Kidney (tissue), 10 donors: ENCODE measurements at regions not wholly inside any gene's neighbourhood (a gene's known extent, or its start where the extent isn't known, plus 50 kb on each side); places are given as distances from the start of the nearest gene placed in this dataset.
"Not testable (repeated sequence)": the region's sequence is repeated elsewhere in the genome, so short reads cannot be mapped to it uniquely, and the experiment has no call there.

ENCODE experiments used
- DNase-seq, 5 donors: peaks; one replicate each; pipeline ENCODE4 v3.0.0-alpha.2; 2013 to 2020
- FAIRE-seq: peaks from 2 replicates; lab custom pipeline; 2012; peaks lifted over from hg19 to GRCh38; lab: Jason Lieb, UNC
- H3K27ac ChIP-seq, 2 donors: one replicate each; pipeline ENCODE4 v1.7.0; 2013; ENCODE audit warnings: low read depth in 2 of 2, low read length in 2 of 2, inconsistent platforms in 1 of 2
- H3K27me3 ChIP-seq: one replicate; pipeline ENCODE4 v1.7.1; 2013; ENCODE audit warnings: low read length, inconsistent platforms; ENCODE audit not compliant: control insufficient read depth, insufficient read depth
- H3K36me3 ChIP-seq, 3 donors: one replicate each; pipeline versions ENCODE4 v1.7.0 to v1.7.1; 2013; ENCODE audit warnings: low read length in 3 of 3, control low read depth in 1 of 3, inconsistent platforms in 1 of 3; ENCODE audit not compliant: insufficient read depth in 3 of 3, control insufficient read depth in 2 of 3
- H3K4me1 ChIP-seq, 3 donors: one replicate each; pipeline versions ENCODE4 v1.7.0 to v1.7.1; 2013; ENCODE audit warnings: low read length in 3 of 3, inconsistent platforms in 1 of 3, low read depth in 1 of 3; ENCODE audit not compliant: control insufficient read depth in 2 of 3, insufficient read depth in 2 of 3
- H3K4me3 ChIP-seq, 3 donors: one replicate each; pipeline versions ENCODE4 v1.7.0 to v1.8.1; 2013; ENCODE audit warnings: low read length in 3 of 3, control low read depth in 1 of 3, inconsistent platforms in 1 of 3
- H3K9ac ChIP-seq, 3 donors: one replicate each; pipeline versions ENCODE4 v1.7.0 to v1.7.1; 2013; ENCODE audit warnings: low read length in 3 of 3, control low read depth in 1 of 3, inconsistent platforms in 1 of 3
- H3K9me3 ChIP-seq, 3 donors: one replicate each; pipeline versions ENCODE4 v1.7.0 to v1.7.1; 2013; ENCODE audit warnings: low read length in 3 of 3, control low read depth in 1 of 3, inconsistent platforms in 1 of 3; ENCODE audit not compliant: control insufficient read depth in 2 of 3, insufficient read depth in 1 of 3
- intact Hi-C: fragments of 100-400 bp; cut with DNase I; formaldehyde crosslinking; loops from one replicate; pipeline ENCODE4 v1.11.1; 2022
- donor health status: control.
- donor health status: control.
- donor health status: DM: yes; HTN: yes; CAD: no.
- donor health status: Normal renal cell carcinoma (clear cell type).

DNA sequence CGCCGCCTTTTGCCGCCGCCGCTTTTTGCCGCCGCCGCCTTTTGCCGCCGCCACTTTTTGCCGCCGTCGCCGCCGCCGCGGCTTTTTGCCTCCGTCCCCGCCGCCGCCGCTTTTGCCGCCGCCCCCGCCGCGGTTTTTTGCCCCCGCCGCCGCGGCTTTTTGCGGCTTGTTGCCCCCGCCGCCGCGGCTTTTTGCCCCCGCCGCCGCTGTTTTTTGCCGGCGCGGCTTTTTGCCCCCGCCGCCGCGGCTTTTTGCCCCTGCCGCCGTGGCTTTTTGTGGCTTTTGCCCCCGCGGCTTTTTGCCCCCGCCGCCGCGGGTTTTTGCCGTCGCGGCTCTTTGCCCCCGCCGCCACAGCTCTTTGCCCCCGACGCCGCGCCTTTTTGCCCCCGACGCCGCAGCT lies 311.1 kb downstream of the TP53TG3F start:
- H3K9me3 ChIP-seq, H3K27me3 ChIP-seq, H3K36me3 ChIP-seq, H3K4me3 ChIP-seq, H3K9ac ChIP-seq, H3K4me1 ChIP-seq, FAIRE-seq, intact Hi-C loops, H3K27ac ChIP-seq: not testable (repeated sequence)
- DNase-seq, result peak in 1 of 5 donors; percentile 32

DNA sequence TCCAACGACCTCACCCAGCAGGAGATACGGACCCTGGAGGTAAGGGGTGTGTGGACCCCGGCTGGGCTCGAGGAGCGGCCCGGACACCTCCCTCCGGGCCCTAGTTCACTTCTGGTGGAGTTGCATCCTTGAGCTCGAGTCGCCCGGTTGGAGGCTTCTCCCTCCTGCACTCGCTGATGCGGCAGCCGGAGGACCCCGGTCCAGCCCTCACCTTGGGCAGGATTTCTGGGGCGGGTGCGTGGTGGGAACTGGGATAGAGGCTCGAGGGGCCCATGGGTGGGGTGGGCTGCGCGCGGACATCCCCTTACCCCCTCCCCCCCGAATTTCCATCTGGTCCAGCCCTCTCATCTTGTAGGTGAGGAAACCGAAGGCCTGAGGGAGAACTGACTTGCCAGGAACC lies 311.8 kb downstream of the TP53TG3F start:
- FAIRE-seq, H3K9me3 ChIP-seq, H3K4me3 ChIP-seq, H3K36me3 ChIP-seq, H3K4me1 ChIP-seq, intact Hi-C loops, H3K27ac ChIP-seq, H3K27me3 ChIP-seq, H3K9ac ChIP-seq: not testable (repeated sequence)
- peak in 1 of 5 donors; percentile 46 for DNase-seq

DNA sequence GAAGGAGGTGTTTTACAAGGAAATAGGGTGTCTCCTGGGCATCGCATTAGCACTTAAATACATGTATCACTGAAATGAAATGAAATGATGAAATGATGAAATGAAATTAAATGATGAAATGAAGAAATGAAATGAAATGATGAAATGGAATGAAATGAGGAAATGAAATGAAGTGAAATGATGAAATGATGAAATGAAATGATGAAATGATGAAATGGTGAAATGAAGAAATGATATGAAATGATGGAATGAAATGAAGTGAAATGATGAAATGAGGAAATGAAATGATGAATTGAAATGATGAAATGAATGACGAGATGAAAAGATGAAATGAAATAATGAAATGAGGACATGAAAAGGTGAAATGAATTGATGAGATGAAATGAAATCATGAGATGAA lies 314.6 kb downstream of the TP53TG3F start:
- H3K36me3 ChIP-seq, H3K9me3 ChIP-seq, DNase-seq, H3K27ac ChIP-seq, H3K9ac ChIP-seq, H3K4me1 ChIP-seq, H3K4me3 ChIP-seq, H3K27me3 ChIP-seq, FAIRE-seq, intact Hi-C loops: not testable (repeated sequence)

GRCh38 chr16:33774724-33775123 lies 315.3 kb downstream of the TP53TG3F start:
- H3K4me1 ChIP-seq, intact Hi-C loops, H3K27ac ChIP-seq, H3K9me3 ChIP-seq, DNase-seq, H3K27me3 ChIP-seq, H3K36me3 ChIP-seq, H3K4me3 ChIP-seq, H3K9ac ChIP-seq: not testable (repeated sequence)
- peak; percentile 35 for FAIRE-seq

GRCh38 chr16:33816328-33816944 lies 357.0 kb downstream of the TP53TG3F start:
- H3K27me3 ChIP-seq, H3K9me3 ChIP-seq, H3K4me1 ChIP-seq, intact Hi-C loops, H3K4me3 ChIP-seq, H3K27ac ChIP-seq, DNase-seq, FAIRE-seq, H3K36me3 ChIP-seq, H3K9ac ChIP-seq: not testable (repeated sequence)

- H3K36me3 ChIP-seq, H3K4me1 ChIP-seq, H3K9me3 ChIP-seq, H3K4me3 ChIP-seq, H3K27ac ChIP-seq, FAIRE-seq, H3K9ac ChIP-seq, intact Hi-C loops, H3K27me3 ChIP-seq: not testable (repeated sequence)
- peak in 1 of 5 donors; percentile 56 for DNase-seq
Measured at GRCh38 chr16:33824736-33825135, 365.3 kb downstream of the TP53TG3F start.

DNA sequence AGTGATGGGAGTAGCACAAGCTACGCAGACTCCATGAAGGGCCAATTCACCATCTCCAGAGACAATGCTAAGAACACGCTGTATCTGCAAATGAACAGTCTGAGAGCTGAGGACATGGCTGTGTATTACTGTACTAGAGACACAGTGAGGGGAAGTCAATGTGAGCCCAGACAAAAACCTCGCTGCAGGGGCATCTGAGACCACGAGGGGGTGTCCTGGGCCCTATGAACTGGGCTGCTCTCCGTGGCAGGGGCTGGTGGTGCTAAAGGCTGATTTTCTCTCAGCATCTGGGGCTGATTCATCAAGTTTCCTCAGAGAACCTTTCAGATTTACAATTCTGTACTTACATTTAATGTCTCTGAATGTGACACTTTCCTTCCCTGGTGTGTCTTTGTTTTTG lies 368.1 kb downstream of the TP53TG3F start:
- DNase-seq, H3K9me3 ChIP-seq, H3K4me3 ChIP-seq, H3K27me3 ChIP-seq, H3K27ac ChIP-seq, FAIRE-seq, H3K4me1 ChIP-seq, intact Hi-C loops, H3K36me3 ChIP-seq, H3K9ac ChIP-seq: not testable (repeated sequence)

DNA sequence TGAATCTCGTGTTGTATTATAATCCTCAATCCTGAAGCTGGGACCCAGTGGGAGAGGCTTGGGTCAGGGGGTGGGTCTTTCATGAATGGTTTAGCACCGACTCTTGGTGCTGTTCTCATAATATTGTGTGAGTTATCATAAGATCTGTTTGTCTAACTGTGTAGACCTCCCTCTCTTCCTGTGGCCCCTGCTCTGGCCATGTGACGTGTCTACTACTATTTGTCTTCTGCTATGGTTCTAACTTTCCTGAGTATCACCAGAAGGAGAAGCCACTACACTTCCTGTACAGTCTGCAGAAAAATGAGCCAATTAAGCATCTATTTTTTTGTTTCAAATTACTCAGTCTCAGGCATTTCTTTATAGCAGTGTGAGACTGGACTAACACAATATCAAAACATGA lies 379.7 kb downstream of the TP53TG3F start:
- FAIRE-seq, H3K9me3 ChIP-seq, H3K36me3 ChIP-seq, H3K4me3 ChIP-seq, intact Hi-C loops, H3K27me3 ChIP-seq, H3K4me1 ChIP-seq, DNase-seq, H3K9ac ChIP-seq, H3K27ac ChIP-seq: not testable (repeated sequence)
